Kidney epithelial cell (primary cell): ENCODE measurements at regions not wholly inside any gene's neighbourhood (a gene's known extent, or its start where the extent isn't known, plus 50 kb on each side); places are given as distances from the start of the nearest gene placed in this dataset.

Experiments
- DNase-seq: peaks from one replicate; pipeline ENCODE4 v3.0.0-alpha.2; 2010; ENCODE audit warnings: low read depth
- H3K27me3 ChIP-seq: 2 replicates; pipeline ENCODE4 v1.6.0; 2011; ENCODE audit warnings: low read length; ENCODE audit not compliant: control insufficient read depth, insufficient read depth
- H3K36me3 ChIP-seq: 2 replicates; pipeline ENCODE4 v1.5.1; 2011; ENCODE audit warnings: low read length; ENCODE audit not compliant: control insufficient read depth, insufficient read depth
- H3K4me3 ChIP-seq: 2 replicates; pipeline ENCODE4 v1.5.1; 2011; ENCODE audit warnings: low read depth, mild to moderate bottlenecking, control low read depth, low read length
- TF ChIP-seq, protein P1 (sequence below): IDR thresholded peaks from 2 replicates; pipeline ENCODE4 v1.5.1; 2011; ENCODE audit warnings: mild to moderate bottlenecking, moderate library complexity, low read length, control low read depth, inconsistent platforms; ENCODE audit not compliant: insufficient read depth, poor library complexity, severe bottlenecking

DNA sequence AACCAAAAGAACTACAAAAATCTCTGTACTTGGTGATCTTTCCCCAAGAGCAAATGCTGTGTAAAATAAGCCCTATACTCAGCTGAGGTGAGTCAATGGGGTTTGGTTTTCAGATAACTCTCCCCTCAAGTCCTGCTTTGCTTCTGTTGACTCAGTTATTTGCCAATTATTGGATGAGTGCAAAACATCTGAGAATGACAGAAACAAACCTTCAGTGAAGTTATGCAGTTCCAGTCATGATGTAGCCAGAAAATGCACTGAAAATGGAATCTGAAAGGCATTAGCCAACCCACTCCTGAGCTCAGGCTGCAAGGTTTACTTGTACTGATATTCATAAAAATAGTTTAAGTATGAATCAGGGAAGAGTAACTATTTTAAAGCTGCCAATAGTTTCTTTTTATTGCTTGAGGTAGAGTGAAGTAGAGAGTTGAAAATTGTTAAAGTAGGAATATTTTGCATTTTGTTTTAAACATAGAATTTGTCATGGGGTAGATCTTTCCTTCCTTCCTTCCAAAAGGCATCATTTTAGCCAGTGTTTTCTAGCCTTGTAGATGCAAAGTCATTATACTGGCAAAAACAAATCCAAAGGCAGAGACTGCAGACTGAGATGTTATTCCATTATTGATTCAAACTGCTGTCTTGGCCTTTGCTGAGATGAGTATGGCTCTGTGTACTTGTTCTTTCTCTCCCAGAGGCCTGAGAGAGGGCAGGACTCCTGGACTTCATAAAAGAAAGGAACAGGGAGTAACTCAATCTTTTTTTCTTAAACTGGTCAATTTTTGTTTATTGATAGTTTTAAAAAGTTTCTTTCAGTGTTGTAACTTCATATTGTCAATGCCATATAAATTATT, 215.3 kb downstream of the RND3 start:
- no peaks in the 10 kb centered on the region for H3K27me3 ChIP-seq
- TF ChIP-seq, protein P1, sequence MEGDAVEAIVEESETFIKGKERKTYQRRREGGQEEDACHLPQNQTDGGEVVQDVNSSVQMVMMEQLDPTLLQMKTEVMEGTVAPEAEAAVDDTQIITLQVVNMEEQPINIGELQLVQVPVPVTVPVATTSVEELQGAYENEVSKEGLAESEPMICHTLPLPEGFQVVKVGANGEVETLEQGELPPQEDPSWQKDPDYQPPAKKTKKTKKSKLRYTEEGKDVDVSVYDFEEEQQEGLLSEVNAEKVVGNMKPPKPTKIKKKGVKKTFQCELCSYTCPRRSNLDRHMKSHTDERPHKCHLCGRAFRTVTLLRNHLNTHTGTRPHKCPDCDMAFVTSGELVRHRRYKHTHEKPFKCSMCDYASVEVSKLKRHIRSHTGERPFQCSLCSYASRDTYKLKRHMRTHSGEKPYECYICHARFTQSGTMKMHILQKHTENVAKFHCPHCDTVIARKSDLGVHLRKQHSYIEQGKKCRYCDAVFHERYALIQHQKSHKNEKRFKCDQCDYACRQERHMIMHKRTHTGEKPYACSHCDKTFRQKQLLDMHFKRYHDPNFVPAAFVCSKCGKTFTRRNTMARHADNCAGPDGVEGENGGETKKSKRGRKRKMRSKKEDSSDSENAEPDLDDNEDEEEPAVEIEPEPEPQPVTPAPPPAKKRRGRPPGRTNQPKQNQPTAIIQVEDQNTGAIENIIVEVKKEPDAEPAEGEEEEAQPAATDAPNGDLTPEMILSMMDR, result no peak
- no peak overlapping the region for H3K4me3 ChIP-seq
- no peaks in the 10 kb centered on the region for H3K36me3 ChIP-seq
- DNase-seq, result no peak

DNA sequence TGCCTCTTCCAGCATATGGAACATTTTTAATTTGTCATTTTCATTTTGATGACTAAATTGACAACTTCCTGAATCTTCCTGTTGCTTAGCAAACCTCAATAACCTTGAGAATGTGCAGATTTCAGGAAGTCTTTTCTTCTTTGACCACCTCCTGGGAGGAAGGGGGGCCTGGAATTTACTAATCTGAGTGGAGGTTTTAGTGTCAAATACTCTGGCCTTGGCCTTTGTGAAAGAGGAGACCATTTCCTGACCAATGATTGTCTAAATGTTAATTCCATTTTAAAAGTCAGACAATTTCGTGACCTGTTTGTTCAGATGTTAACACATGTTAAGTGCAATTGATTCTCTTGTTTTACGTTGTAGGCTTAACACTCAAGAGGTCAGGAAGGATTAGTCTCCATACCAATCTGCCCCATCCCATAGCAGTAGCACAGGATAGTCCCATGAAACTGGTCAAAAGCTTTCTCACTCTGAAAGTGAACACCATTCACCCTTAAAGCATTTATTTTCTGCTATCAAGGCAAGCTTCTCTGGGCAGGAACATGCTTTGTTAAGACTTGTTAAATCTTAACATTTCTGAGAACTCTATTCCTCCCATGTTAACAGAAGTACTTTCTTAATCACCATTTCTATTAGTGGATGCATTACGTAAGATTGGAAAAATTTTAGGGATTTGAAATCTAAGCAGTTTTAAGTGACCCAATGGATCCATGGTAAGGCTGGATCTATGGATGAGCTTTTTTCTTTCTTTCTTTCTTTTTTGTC, 219.6 kb downstream of the RND3 start:
- H3K36me3 ChIP-seq, result no peaks in the 10 kb centered on the region
- no peak overlapping the region for H3K4me3 ChIP-seq
- H3K27me3 ChIP-seq, result no peaks in the 10 kb centered on the region
- TF ChIP-seq, protein P1, result no peak
- no peak for DNase-seq

DNA sequence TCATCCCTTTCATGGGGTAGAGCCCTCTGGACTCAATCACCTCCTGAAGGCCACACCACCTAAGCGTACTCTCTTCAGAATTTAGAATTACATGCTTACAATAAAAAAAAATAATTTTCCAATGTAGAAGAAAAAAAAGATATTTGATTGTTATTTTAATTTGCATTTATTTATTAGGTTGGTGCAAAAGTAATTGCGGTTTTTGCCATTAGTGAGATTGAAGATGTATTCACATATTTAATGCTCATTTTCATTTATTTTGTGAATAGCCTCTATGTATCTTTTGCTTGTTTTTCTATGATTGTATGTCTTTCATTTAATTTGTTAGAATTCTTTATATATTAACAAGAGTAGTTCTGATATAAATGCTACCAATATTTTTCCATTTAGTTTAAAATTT, 220.5 kb downstream of the RND3 start:
- Histone ChIP-seq H3K27me3 (no peaks in the 10 kb centered on the region), H3K36me3 (no peaks in the 10 kb centered on the region), H3K4me3 (no peak overlapping the region)
- TF ChIP-seq, protein P1, result no peak
- DNase-seq, result no peak

DNA sequence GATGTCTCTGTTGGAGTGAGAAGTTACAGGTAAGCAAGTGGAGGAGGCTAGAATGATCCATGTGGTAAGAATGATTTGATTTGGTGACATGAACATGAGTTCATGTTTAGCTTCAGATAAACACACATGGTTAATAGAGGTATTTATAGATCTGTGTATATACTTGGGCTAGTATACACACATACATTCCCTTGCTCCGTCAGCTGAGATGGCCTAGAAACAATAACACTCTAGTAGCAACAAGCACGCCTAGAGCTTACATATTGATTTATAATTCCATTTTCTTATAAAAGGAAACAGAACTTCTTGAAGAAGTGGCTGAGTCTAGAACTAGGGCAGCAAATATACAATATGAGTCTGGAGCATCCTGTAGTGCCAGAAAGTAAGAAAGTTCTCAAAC, 223.0 kb downstream of the RND3 start:
- Histone ChIP-seq H3K4me3 (no peak overlapping the region), H3K27me3 (no peaks in the 10 kb centered on the region), H3K36me3 (no peaks in the 10 kb centered on the region)
- DNase-seq, result no peak
- TF ChIP-seq, protein P1, result no peak

DNA sequence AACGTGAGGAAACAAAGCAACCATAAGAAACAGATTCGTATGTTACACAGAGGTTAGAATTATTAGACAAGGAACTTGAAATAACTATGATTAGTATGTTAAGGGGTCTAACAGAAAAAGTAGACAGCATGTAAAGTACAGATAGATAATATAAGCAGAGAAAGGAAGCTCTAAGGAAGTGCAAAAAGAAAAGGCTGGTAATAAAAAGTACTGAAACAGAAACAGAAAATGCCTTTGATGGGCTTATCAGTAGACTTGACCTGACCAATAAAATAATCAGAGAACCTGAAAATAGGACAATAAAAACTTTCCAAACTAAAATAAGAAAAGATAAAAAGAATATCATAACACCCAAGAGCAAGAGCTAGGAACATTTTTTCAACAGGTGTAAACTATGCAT, 225.8 kb downstream of the RND3 start:
- H3K4me3 ChIP-seq, result no peak overlapping the region
- TF ChIP-seq, protein P1, result no peak
- DNase-seq, result no peak
- H3K36me3 ChIP-seq, result no peaks in the 10 kb centered on the region
- no peaks in the 10 kb centered on the region for H3K27me3 ChIP-seq
